GM12878 (cell line): ENCODE measurements at regions not wholly inside any gene's neighbourhood (a gene's known extent, or its start where the extent isn't known, plus 50 kb on each side); places are given as distances from the start of the nearest gene placed in this dataset.

Source experiments
- ATAC-seq: fragments of 200-7000 bp; cut with Tn5 transposase; 3 replicates; pipeline ENCODE4 v1.9.1; 2020; ENCODE audit warnings: mild to moderate bottlenecking, moderate library complexity
- BruUV-seq: library from RNA; stranded (reverse); fragments of 400-500 nt; replicated peaks from 2 replicates; lab custom pipeline; 2021; lab: Mats Ljungman, UMichigan
- CTCF ChIA-PET: fragments of 300-600 bp; sonication (Branson Sonifier 250); formaldehyde crosslinking; extraction: SDS; loops from one replicate; lab custom pipeline; 2021; ENCODE audit warnings: inconsistent platforms; lab: Yijun Ruan, JAX
- POLR2A ChIA-PET: fragments of 350-600 bp; formaldehyde crosslinking; extraction: SDS; loops from one replicate; lab custom pipeline; 2021; ENCODE audit warnings: inconsistent platforms; lab: Charles Lee
- RAD21 ChIA-PET: fragments of 300-600 bp; sonication (Branson Sonifier 250); formaldehyde crosslinking; loops from one replicate; lab custom pipeline; 2023; ENCODE audit warnings: antibody characterized with exemption; ENCODE audit not compliant: unreplicated experiment; lab: Charles Lee
- SMC1A ChIA-PET: fragments of 300-600 bp; sonication (Branson Sonifier 250); formaldehyde crosslinking; loops from one replicate; lab custom pipeline; 2023; ENCODE audit not compliant: unreplicated experiment, uncharacterized antibody; lab: Charles Lee
- DNase-seq: peaks from one replicate; pipeline ENCODE4 v3.0.0-alpha.2; 2011; ENCODE audit warnings: low read depth, low spot score
- FAIRE-seq: peaks from 3 replicates; lab custom pipeline; 2011; peaks lifted over from hg19 to GRCh38; lab: Jason Lieb, UNC
- H2AFZ ChIP-seq: 2 replicates; pipeline ENCODE4 v1.6.0; 2011; ENCODE audit warnings: low read depth, low read length, control low read depth; ENCODE audit not compliant: control insufficient read depth
- H3K27ac ChIP-seq: 2 replicates; pipeline ENCODE4 v1.5.1; 2011; ENCODE audit warnings: control low read depth; ENCODE audit not compliant: control insufficient read depth, insufficient read depth
- H3K27me3 ChIP-seq, 2 experiments: replicated peaks in 1 of 2; 2 replicates each; pipeline versions ENCODE4 v1.6.0 to v1.6.1; 2011; ENCODE audit warnings: low read length in 1 of 2; ENCODE audit not compliant: control insufficient read depth in 2 of 2, insufficient read depth in 2 of 2
- H3K36me3 ChIP-seq, 2 experiments: 2 replicates each; pipeline ENCODE4 v1.5.1; 2011; ENCODE audit warnings: low read length in 1 of 2; ENCODE audit not compliant: control insufficient read depth in 2 of 2, insufficient read depth in 2 of 2
- H3K4me1 ChIP-seq: 2 replicates; pipeline ENCODE4 v1.6.1; 2011; ENCODE audit warnings: mild to moderate bottlenecking, low read length, moderate library complexity, mixed read lengths; ENCODE audit not compliant: control insufficient read depth, insufficient read depth
- H3K4me2 ChIP-seq: 2 replicates; pipeline ENCODE4 v1.6.0; 2011; ENCODE audit warnings: control low read depth; ENCODE audit not compliant: control insufficient read depth, insufficient read depth
- H3K4me3 ChIP-seq: fragments of 200-600 bp; sonication (generic); 2 replicates; pipeline ENCODE4 v1.5.1; 2016
- H3K79me2 ChIP-seq: 2 replicates; pipeline ENCODE4 v1.6.0; 2011; ENCODE audit warnings: low read length; ENCODE audit not compliant: control insufficient read depth, insufficient read depth
- H3K9ac ChIP-seq: 2 replicates; pipeline ENCODE4 v1.8.0; 2011; ENCODE audit warnings: low read length, control low read depth, mixed read lengths; ENCODE audit not compliant: control insufficient read depth, insufficient read depth
- H3K9me3 ChIP-seq: replicated peaks from 3 replicates; pipeline ENCODE4 v1.5.1; 2011; ENCODE audit warnings: mild to moderate bottlenecking, low read length; ENCODE audit not compliant: control insufficient read depth, insufficient read depth
- H4K20me1 ChIP-seq: 2 replicates; pipeline ENCODE4 v1.6.0; 2011; ENCODE audit not compliant: control insufficient read depth, insufficient read depth
- BACH1 ChIP-seq: fragments of 450-650 bp; IDR thresholded peaks from 2 replicates; pipeline ENCODE4 v1.6.1; 2017; ENCODE audit warnings: mild to moderate bottlenecking, borderline replicate concordance
- BCL11A ChIP-seq: IDR thresholded peaks from 2 replicates; pipeline ENCODE4 v1.6.1; 2011; ENCODE audit warnings: low read depth, low read length
- EED ChIP-seq: sonication (generic); IDR thresholded peaks from 2 replicates; pipeline ENCODE4 v1.6.1; 2016; ENCODE audit warnings: antibody characterized with exemption, low read depth
- EZH2 ChIP-seq: IDR thresholded peaks from 2 replicates; pipeline ENCODE4 v1.6.1; 2012; ENCODE audit warnings: low read depth, mild to moderate bottlenecking, control low read depth, inconsistent platforms, low read length, borderline replicate concordance; ENCODE audit not compliant: control insufficient read depth
- IKZF2 ChIP-seq, 2 experiments: fragments of 450-650 bp; IDR thresholded peaks; 2 replicates each; pipeline ENCODE4 v1.6.1; 2017; ENCODE audit warnings: mild to moderate bottlenecking in 2 of 2, moderate library complexity in 2 of 2
- KAT2A ChIP-seq: conservative IDR thresholded peaks from 2 replicates; pipeline ENCODE4 v1.6.1; 2011; ENCODE audit warnings: low read depth, low read length; ENCODE audit not compliant: control insufficient read depth
- KDM1A ChIP-seq: fragments of 200-600 bp; sonication (generic); IDR thresholded peaks from 2 replicates; pipeline ENCODE4 v1.6.1; 2016; ENCODE audit warnings: borderline replicate concordance
- KLF5 ChIP-seq: fragments of 450-650 bp; IDR thresholded peaks from 2 replicates; pipeline ENCODE4 v1.6.1; 2014; ENCODE audit warnings: mild to moderate bottlenecking; ENCODE audit not compliant: partially characterized antibody
- MEF2B ChIP-seq: fragments of 450-650 bp; IDR thresholded peaks from 2 replicates; pipeline ENCODE4 v1.6.1; 2018; ENCODE audit warnings: mild to moderate bottlenecking, moderate library complexity; ENCODE audit not compliant: partially characterized antibody, poor library complexity, severe bottlenecking
- MTA2 ChIP-seq: fragments of 450-650 bp; IDR thresholded peaks from 2 replicates; pipeline ENCODE4 v1.6.1; 2016; ENCODE audit warnings: low read depth, mild to moderate bottlenecking, moderate library complexity
- NBN ChIP-seq: fragments of 450-650 bp; IDR thresholded peaks from 2 replicates; pipeline ENCODE4 v1.6.1; 2016
- PRDM15 ChIP-seq: fragments of 450-650 bp; formaldehyde crosslinking; IDR thresholded peaks from 2 replicates; pipeline ENCODE4 v1.4.0; 2020; ENCODE audit warnings: mild to moderate bottlenecking, moderate library complexity
- RBBP5 ChIP-seq: fragments of 200-600 bp; sonication (generic); conservative IDR thresholded peaks from 2 replicates; pipeline ENCODE4 v1.6.1; 2016
- SPI1 ChIP-seq: IDR thresholded peaks from 2 replicates; pipeline ENCODE4 v1.6.1; 2011; ENCODE audit warnings: low read depth, mild to moderate bottlenecking, low read length, moderate library complexity, borderline replicate concordance; ENCODE audit not compliant: insufficient read depth
- SRF ChIP-seq, 2 experiments: IDR thresholded peaks; 2 replicates each; pipeline ENCODE4 v1.6.1; 2011; ENCODE audit warnings: low read depth in 2 of 2, low read length in 2 of 2, mild to moderate bottlenecking in 1 of 2, moderate library complexity in 1 of 2
- SUZ12 ChIP-seq: fragments of 200-600 bp; sonication (generic); IDR thresholded peaks from one replicate; pipeline ENCODE4 v1.6.1; 2018; ENCODE audit warnings: antibody characterized with exemption, mild to moderate bottlenecking; ENCODE audit not compliant: unreplicated experiment
- TCF7 ChIP-seq: IDR thresholded peaks from 2 replicates; pipeline ENCODE4 v1.6.1; 2014; ENCODE audit warnings: antibody characterized with exemption, borderline replicate concordance
- ZNF24 ChIP-seq: fragments of 450-650 bp; IDR thresholded peaks from 2 replicates; pipeline ENCODE4 v1.6.1; 2017; ENCODE audit warnings: antibody characterized with exemption, mild to moderate bottlenecking
- WGBS: methylation state at CpG from one replicate; pipeline ENCODE4 v1.1.6; 2016; ENCODE audit warnings: low lambda C conversion rate; ENCODE audit not compliant: insufficient replicate concordance, insufficient coverage; ENCODE audit errors: missing lambda C conversion rate; 5-methylcytosine and 5-hydroxymethylcytosine counted together
- in situ Hi-C: fragments of 300-500 bp; cut with MboI; formaldehyde crosslinking; loops from 9 replicates; pipeline ENCODE4 v1.14.3; 2018; ENCODE audit warnings: mixed read lengths
- intact Hi-C: fragments of 100-400 bp; cut with micrococcal nuclease; formaldehyde crosslinking; loops from one replicate; pipeline ENCODE4 v1.14.2; 2022; ENCODE audit not compliant: unreplicated experiment
- TF ChIP-seq, protein P1 (sequence below): fragments of 450-650 bp; IDR thresholded peaks from 2 replicates; pipeline ENCODE4 v1.6.1; 2017; ENCODE audit warnings: borderline replicate concordance
- TF ChIP-seq, protein P2 (sequence below): fragments of 450-650 bp; IDR thresholded peaks from 2 replicates; pipeline ENCODE4 v1.6.1; 2018; ENCODE audit warnings: borderline replicate concordance, mild to moderate bottlenecking; ENCODE audit not compliant: partially characterized antibody

GRCh38 chr3:135374571-135374970 is 579.5 kb downstream of the EPHB1 start:
- BruUV-seq, result no TSS peak
- ATAC-seq (no peak), FAIRE-seq (no peak), DNase-seq (no peak)
- Histone ChIP-seq H2AFZ (no peak overlapping the region), H3K4me2 (no peak overlapping the region), H3K27me3 (no peaks in the 10 kb centered on the region; a peak in 2 of 4 replicates), H3K9me3 (no peaks in the 10 kb centered on the region), H3K79me2 (no peaks in the 10 kb centered on the region), H3K9ac (no peak overlapping the region), H3K4me3 (no peak overlapping the region), H4K20me1 (no peaks in the 10 kb centered on the region), H3K27ac (no peak overlapping the region), H3K36me3 (no peaks in the 10 kb centered on the region), H3K4me1 (no peaks in the 10 kb centered on the region)
- POLR2A ChIA-PET, result no interaction called here
- CTCF ChIA-PET, result no interaction called here
- TF ChIP-seq SRF (IDR thresholded peaks at IDR 0.05; ENCODE audit: low read depth in 2 of 2, low read length in 2 of 2) (no peak), TCF7 (no peak), NBN (no peak), EZH2 (no peak), BACH1 (no peak), MTA2 (no peak), PRDM15 (no peak), BCL11A (no peak), EED (no peak), SPI1 (no peak), KAT2A (no peak), MEF2B (no peak), SUZ12 (no peak), RBBP5 (no peak), KDM1A (no peak), IKZF2 (IDR thresholded peaks at IDR 0.05) (no peak), ZNF24 (no peak), KLF5 (no peak)
- TF ChIP-seq, protein P1, sequence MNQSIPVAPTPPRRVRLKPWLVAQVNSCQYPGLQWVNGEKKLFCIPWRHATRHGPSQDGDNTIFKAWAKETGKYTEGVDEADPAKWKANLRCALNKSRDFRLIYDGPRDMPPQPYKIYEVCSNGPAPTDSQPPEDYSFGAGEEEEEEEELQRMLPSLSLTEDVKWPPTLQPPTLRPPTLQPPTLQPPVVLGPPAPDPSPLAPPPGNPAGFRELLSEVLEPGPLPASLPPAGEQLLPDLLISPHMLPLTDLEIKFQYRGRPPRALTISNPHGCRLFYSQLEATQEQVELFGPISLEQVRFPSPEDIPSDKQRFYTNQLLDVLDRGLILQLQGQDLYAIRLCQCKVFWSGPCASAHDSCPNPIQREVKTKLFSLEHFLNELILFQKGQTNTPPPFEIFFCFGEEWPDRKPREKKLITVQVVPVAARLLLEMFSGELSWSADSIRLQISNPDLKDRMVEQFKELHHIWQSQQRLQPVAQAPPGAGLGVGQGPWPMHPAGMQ, result no peak
- TF ChIP-seq, protein P2, sequence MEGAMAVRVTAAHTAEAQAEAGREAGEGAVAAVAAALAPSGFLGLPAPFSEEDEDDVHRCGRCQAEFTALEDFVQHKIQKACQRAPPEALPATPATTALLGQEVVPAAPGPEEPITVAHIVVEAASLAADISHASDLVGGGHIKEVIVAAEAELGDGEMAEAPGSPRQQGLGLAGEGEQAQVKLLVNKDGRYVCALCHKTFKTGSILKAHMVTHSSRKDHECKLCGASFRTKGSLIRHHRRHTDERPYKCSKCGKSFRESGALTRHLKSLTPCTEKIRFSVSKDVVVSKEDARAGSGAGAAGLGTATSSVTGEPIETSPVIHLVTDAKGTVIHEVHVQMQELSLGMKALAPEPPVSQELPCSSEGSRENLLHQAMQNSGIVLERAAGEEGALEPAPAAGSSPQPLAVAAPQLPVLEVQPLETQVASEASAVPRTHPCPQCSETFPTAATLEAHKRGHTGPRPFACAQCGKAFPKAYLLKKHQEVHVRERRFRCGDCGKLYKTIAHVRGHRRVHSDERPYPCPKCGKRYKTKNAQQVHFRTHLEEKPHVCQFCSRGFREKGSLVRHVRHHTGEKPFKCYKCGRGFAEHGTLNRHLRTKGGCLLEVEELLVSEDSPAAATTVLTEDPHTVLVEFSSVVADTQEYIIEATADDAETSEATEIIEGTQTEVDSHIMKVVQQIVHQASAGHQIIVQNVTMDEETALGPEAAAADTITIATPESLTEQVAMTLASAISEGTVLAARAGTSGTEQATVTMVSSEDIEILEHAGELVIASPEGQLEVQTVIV, result no peak
- 1% methylated on average over 3 of the region's 3 CpGs for WGBS
- SMC1A ChIA-PET, result no interaction called here
- RAD21 ChIA-PET, result no interaction called here
- in situ Hi-C loops, result no loop called here
- intact Hi-C loops, result no loop called here
